ENCODE measurements at regions not wholly inside any gene's neighbourhood (a gene's known extent, or its start where the extent isn't known, plus 50 kb on each side); places are given as distances from the start of the nearest gene placed in this dataset.

DNA sequence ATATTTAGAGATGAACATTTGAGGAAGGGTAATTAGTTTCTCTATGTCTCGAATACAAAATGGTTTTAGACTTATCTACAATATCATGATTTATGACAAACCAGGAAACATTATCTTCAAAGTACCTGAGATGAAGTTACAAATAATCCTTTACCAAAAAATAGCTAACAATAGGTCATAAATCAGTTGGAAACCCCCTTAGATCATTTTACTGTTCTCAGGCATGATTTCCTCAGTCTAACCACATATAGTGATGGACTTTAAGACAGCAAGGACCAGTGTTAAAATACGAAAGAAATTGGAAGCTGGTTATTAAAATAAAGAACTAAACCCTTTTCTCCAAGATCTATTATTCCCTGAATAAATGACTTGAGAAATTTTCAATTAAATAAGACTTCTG, 235.4 kb downstream of the RASSF9 start:
- DNase-seq (ENCODE audit: low read depth) (no peak), FAIRE-seq (no peak)
- Histone ChIP-seq H4K20me1 (ENCODE audit: insufficient read depth, low read length) (no peaks in the 10 kb centered on the region), H3K4me2 (ENCODE audit: low read length) (no peak overlapping the region), H3K9ac (ENCODE audit: low read length) (no peak overlapping the region), H3K27me3 (ENCODE audit: insufficient read depth, low read length) (no peaks in the 10 kb centered on the region), H3K4me1 (ENCODE audit: insufficient read depth, low read length) (no peaks in the 10 kb centered on the region), H3K9me3 (ENCODE audit: insufficient read depth, low read depth, low read length) (peaks cover 4% of the 10 kb centered on the region), H3K36me3 (ENCODE audit: insufficient read depth, low read length) (no peaks in the 10 kb centered on the region), H3K79me2 (ENCODE audit: insufficient read depth, low read length) (no peaks in the 10 kb centered on the region), H3K4me3 (ENCODE audit: insufficient read depth, low read depth, low read length) (no peak overlapping the region), H2AFZ (ENCODE audit: low read depth, low read length) (no peak overlapping the region), H3K27ac (ENCODE audit: low read depth, low read length) (no peak overlapping the region)
- Mint-ChIP-seq H3K36me3 (ENCODE audit: low read depth, unreplicated experiment) (no peaks in the 10 kb centered on the region), H3K9me3 (ENCODE audit: unreplicated experiment) (peaks cover 7% of the 10 kb centered on the region), H3K4me3 (ENCODE audit: unreplicated experiment) (no peak overlapping the region), H3K4me1 (ENCODE audit: low read depth, unreplicated experiment) (no peaks in the 10 kb centered on the region), H3K27ac (ENCODE audit: unreplicated experiment) (no peak overlapping the region), H3K27me3 (ENCODE audit: low read depth, unreplicated experiment) (no peaks in the 10 kb centered on the region)
- TF ChIP-seq, protein P1, sequence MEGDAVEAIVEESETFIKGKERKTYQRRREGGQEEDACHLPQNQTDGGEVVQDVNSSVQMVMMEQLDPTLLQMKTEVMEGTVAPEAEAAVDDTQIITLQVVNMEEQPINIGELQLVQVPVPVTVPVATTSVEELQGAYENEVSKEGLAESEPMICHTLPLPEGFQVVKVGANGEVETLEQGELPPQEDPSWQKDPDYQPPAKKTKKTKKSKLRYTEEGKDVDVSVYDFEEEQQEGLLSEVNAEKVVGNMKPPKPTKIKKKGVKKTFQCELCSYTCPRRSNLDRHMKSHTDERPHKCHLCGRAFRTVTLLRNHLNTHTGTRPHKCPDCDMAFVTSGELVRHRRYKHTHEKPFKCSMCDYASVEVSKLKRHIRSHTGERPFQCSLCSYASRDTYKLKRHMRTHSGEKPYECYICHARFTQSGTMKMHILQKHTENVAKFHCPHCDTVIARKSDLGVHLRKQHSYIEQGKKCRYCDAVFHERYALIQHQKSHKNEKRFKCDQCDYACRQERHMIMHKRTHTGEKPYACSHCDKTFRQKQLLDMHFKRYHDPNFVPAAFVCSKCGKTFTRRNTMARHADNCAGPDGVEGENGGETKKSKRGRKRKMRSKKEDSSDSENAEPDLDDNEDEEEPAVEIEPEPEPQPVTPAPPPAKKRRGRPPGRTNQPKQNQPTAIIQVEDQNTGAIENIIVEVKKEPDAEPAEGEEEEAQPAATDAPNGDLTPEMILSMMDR (IDR thresholded peaks at IDR 0.05; ENCODE audit: insufficient read depth, low read depth, low read length) = no peak
- no peak for TF ChIP-seq EZH2 (IDR thresholded peaks at IDR 0.05; ENCODE audit: insufficient read depth, low read length)

DNA sequence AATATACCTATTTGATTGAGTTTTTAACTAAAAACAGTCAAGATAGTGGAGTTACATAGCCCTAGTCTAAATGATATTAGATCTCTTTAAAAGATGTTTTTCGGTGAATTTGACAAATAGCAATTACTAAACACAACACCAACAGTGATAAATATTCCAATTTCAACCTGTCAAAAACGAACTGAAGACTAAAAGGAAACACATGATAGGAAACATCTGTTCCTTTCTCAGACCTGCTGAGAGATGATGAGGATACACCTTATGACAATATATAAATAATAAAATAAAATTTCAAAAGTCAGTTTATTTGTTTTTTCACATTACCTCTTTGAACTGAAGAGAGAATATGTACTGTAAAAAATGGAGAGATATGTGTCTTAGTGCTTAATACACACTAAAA, 232.7 kb downstream of the RASSF9 start:
- Mint-ChIP-seq H3K36me3 (ENCODE audit: low read depth, unreplicated experiment) (no peaks in the 10 kb centered on the region), H3K27ac (ENCODE audit: unreplicated experiment) (no peak overlapping the region)
- TF ChIP-seq, protein P1 (IDR thresholded peaks at IDR 0.05; ENCODE audit: insufficient read depth, low read depth, low read length) = no peak
- no peak for TF ChIP-seq EZH2 (IDR thresholded peaks at IDR 0.05; ENCODE audit: insufficient read depth, low read length)

DNA sequence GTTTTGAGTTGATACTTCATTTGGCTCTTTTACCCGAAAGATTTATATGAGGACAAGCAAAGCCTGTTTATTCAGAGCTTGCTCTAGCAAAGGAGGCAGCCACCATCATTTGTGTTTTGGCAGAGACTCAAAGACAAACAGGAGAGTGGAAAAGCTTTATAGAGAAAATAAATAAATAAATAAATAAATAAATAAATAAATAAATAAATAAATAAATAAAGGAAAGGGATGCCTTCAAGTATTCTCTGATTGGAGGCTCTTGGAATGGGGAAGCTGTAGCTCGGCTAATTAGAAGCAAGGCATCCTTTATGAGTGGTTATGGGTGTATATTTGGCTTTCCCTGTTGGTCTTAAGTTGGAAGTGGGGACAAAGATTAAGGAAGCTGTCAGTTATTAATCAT, 229.8 kb downstream of the RASSF9 start:
- Histone ChIP-seq H2AFZ (ENCODE audit: low read depth, low read length) (no peak overlapping the region), H3K9me3 (ENCODE audit: insufficient read depth, low read depth, low read length) (no peaks in the 10 kb centered on the region), H3K4me2 (ENCODE audit: low read length) (no peak overlapping the region), H3K27me3 (ENCODE audit: insufficient read depth, low read length) (no peaks in the 10 kb centered on the region), H3K4me1 (ENCODE audit: insufficient read depth, low read length) (no peaks in the 10 kb centered on the region), H3K4me3 (ENCODE audit: insufficient read depth, low read depth, low read length) (no peak overlapping the region), H3K79me2 (ENCODE audit: insufficient read depth, low read length) (no peaks in the 10 kb centered on the region), H3K9ac (ENCODE audit: low read length) (no peak overlapping the region), H4K20me1 (ENCODE audit: insufficient read depth, low read length) (no peaks in the 10 kb centered on the region), H3K36me3 (ENCODE audit: insufficient read depth, low read length) (no peaks in the 10 kb centered on the region), H3K27ac (ENCODE audit: low read depth, low read length) (no peak overlapping the region)
- Mint-ChIP-seq H3K36me3 (ENCODE audit: low read depth, unreplicated experiment) (no peaks in the 10 kb centered on the region), H3K4me3 (ENCODE audit: unreplicated experiment) (no peak overlapping the region), H3K4me1 (ENCODE audit: low read depth, unreplicated experiment) (no peaks in the 10 kb centered on the region), H3K9me3 (ENCODE audit: unreplicated experiment) (no peaks in the 10 kb centered on the region), H3K27me3 (ENCODE audit: low read depth, unreplicated experiment) (no peaks in the 10 kb centered on the region), H3K27ac (ENCODE audit: unreplicated experiment) (no peak overlapping the region)
- FAIRE-seq (no peak), DNase-seq (ENCODE audit: low read depth) (no peak)
- TF ChIP-seq, protein P1 (IDR thresholded peaks at IDR 0.05; ENCODE audit: insufficient read depth, low read depth, low read length) = no peak
- no peak for TF ChIP-seq EZH2 (IDR thresholded peaks at IDR 0.05; ENCODE audit: insufficient read depth, low read length)

More for the DNA sequence above, 232.7 kb downstream of the RASSF9 start:
- Histone ChIP-seq H3K4me2 (ENCODE audit: low read length) (no peak overlapping the region), H3K4me3 (ENCODE audit: insufficient read depth, low read depth, low read length) (no peak overlapping the region), H3K27me3 (ENCODE audit: insufficient read depth, low read length) (no peaks in the 10 kb centered on the region), H3K79me2 (ENCODE audit: insufficient read depth, low read length) (no peaks in the 10 kb centered on the region), H3K4me1 (ENCODE audit: insufficient read depth, low read length) (no peaks in the 10 kb centered on the region), H3K9ac (ENCODE audit: low read length) (no peak overlapping the region), H3K36me3 (ENCODE audit: insufficient read depth, low read length) (no peaks in the 10 kb centered on the region), H3K27ac (ENCODE audit: low read depth, low read length) (no peak overlapping the region), H3K9me3 (ENCODE audit: insufficient read depth, low read depth, low read length) (no peaks in the 10 kb centered on the region), H2AFZ (ENCODE audit: low read depth, low read length) (no peak overlapping the region), H4K20me1 (ENCODE audit: insufficient read depth, low read length) (no peaks in the 10 kb centered on the region)
- Mint-ChIP-seq H3K4me1 (ENCODE audit: low read depth, unreplicated experiment) (no peaks in the 10 kb centered on the region), H3K27me3 (ENCODE audit: low read depth, unreplicated experiment) (no peaks in the 10 kb centered on the region), H3K4me3 (ENCODE audit: unreplicated experiment) (no peak overlapping the region), H3K9me3 (ENCODE audit: unreplicated experiment) (no peaks in the 10 kb centered on the region)
- DNase-seq (ENCODE audit: low read depth) (no peak), FAIRE-seq (no peak)

Measured in astrocyte (in vitro differentiated cells and primary cell).